Neuron (in vitro differentiated cells): ENCODE measurements at regions not wholly inside any gene's neighbourhood (a gene's known extent, or its start where the extent isn't known, plus 50 kb on each side); places are given as distances from the start of the nearest gene placed in this dataset.

Source experiments
- H2AFZ ChIP-seq: one replicate; pipeline ENCODE4 v1.6.1; 2013; ENCODE audit warnings: low read depth, mild to moderate bottlenecking, inconsistent platforms, low read length, moderate library complexity
- H3K27me3 ChIP-seq: one replicate; pipeline ENCODE4 v1.6.1; 2013; ENCODE audit warnings: low read length; ENCODE audit not compliant: insufficient read depth
- H3K36me3 ChIP-seq: one replicate; pipeline ENCODE4 v1.6.1; 2013; ENCODE audit warnings: low read length; ENCODE audit not compliant: insufficient read depth
- H3K4me1 ChIP-seq: one replicate; pipeline ENCODE4 v1.6.1; 2013; ENCODE audit warnings: low read length; ENCODE audit not compliant: insufficient read depth
- H3K4me3 ChIP-seq: 2 replicates; pipeline ENCODE4 v1.5.1; 2013; ENCODE audit warnings: mild to moderate bottlenecking, low read length, moderate library complexity
- H3K9me3 ChIP-seq: one replicate; pipeline ENCODE4 v1.6.1; 2013; ENCODE audit warnings: low read length

DNA sequence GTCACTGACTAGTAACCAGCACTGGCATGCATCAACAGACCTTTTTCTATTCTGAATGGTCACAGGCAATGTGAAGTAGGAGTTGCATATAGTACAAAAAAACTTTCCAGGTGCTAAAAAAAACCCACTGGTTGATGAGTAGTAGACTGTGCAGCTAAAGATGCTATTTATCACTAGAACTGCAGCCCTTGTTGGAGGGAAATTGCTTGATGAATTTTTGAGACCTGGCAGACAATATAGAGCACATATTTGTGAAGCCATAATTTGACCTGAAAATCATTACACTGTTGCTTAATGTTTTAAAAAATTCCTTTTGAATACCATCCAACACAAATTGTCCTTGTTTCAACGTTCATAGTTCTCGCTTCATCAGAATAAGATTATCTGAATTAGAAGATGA is 441.0 kb downstream of the KLF12 start:
- H2AFZ ChIP-seq: no peak overlapping the region
- no peak overlapping the region for H3K4me3 ChIP-seq
- H3K4me1 ChIP-seq: no peaks in the 10 kb centered on the region
- H3K27me3 ChIP-seq: no peaks in the 10 kb centered on the region
- H3K9me3 ChIP-seq: no peaks in the 10 kb centered on the region
- H3K36me3 ChIP-seq: peaks cover 43% of the 10 kb centered on the region

DNA sequence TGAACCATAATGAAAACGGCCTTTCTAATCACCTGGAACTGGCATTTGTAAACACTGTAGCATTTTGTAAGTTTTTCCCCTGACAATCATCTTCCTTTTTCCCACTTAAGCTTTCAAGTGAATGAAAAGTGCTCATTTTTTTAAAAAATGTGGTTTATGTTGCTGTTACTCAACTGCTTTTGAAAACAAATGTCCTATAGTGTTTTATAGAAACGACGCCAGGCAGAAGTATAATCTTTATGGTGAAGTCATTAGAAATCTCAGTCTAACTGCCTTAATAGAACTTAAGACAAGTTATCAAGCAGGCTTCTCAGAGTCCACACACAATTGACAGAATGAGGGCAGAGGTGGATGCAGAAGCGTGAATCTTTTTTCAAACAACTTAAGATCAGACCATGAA is 442.3 kb downstream of the KLF12 start:
- H3K27me3 ChIP-seq: no peaks in the 10 kb centered on the region
- H2AFZ ChIP-seq: no peak overlapping the region
- peaks cover 43% of the 10 kb centered on the region for H3K36me3 ChIP-seq
- H3K4me3 ChIP-seq: no peak overlapping the region
- H3K4me1 ChIP-seq: no peaks in the 10 kb centered on the region
- H3K9me3 ChIP-seq: no peaks in the 10 kb centered on the region

- H3K27me3 ChIP-seq: no peaks in the 10 kb centered on the region
- H2AFZ ChIP-seq: no peak overlapping the region
- H3K4me1 ChIP-seq: no peaks in the 10 kb centered on the region
- peaks cover 14% of the 10 kb centered on the region for H3K36me3 ChIP-seq
- H3K9me3 ChIP-seq: no peaks in the 10 kb centered on the region
- H3K4me3 ChIP-seq: no peak overlapping the region
These were observed 446.3 kb downstream of the KLF12 start for GRCh38 chr13:73687929-73688328.

DNA sequence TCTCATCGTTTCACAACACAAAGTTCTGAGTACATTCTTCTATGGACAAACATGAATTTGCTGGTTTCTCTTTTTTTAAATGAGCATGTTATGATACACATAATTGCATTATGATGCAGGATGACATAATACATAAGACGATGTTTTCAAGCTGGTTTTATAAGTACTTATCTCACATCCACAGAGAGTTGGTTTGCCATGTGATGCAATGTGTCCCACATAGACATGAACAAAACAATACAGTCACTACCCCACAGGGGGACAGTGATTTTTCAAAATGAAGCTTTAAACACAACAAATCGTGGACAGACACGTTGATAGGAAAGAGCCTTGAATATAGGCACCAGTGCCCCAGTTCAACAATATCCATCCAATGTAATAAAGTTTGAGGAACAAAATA is 447.1 kb downstream of the KLF12 start:
- Histone ChIP-seq H3K9me3 (no peaks in the 10 kb centered on the region), H3K4me3 (no peak overlapping the region), H3K4me1 (no peaks in the 10 kb centered on the region), H2AFZ (no peak overlapping the region), H3K27me3 (no peaks in the 10 kb centered on the region), H3K36me3 (peaks cover 11% of the 10 kb centered on the region)

DNA sequence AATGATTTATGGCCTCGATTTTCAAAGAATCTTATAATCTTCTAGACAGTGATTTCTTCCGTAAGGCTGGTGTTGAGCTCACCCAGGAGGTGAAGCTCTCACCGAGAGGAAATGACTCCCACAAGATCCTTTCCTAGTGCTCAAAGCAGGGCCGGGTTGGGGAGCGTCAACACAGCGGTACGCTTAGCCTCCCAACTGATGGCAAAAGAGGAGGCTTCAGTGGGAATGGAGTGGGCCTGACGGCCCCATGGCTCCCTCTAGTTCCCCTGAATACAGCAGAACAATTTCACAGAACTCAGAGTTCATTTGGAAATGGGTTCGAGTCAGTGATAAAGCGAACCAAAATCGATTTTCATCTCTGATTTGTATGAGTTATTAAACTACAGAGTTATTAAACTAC is 449.5 kb downstream of the KLF12 start:
- Histone ChIP-seq H3K4me1 (no peaks in the 10 kb centered on the region), H3K9me3 (no peaks in the 10 kb centered on the region), H3K4me3 (no peak overlapping the region), H2AFZ (no peak overlapping the region), H3K27me3 (no peaks in the 10 kb centered on the region), H3K36me3 (peaks cover 7% of the 10 kb centered on the region)

DNA sequence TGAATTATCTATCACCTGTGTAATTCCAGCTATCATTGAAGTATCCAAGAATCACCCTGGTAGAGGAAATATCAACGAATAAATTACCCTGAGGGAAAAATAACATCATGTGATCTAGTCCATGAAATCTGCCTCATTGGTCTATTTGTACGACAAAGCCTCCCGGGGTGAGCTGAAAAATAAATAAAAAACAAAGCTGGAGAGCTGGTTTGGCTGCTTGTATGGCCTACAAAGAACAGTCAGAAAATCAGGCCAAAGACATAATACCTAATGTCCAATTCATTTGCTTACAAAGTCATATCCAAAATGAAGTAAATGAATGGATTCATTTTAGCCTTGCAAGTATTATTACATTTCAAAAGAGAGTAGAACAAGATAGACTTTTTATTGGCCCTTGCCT is 449.9 kb downstream of the KLF12 start:
- H3K36me3 ChIP-seq: peaks cover 7% of the 10 kb centered on the region
- H3K9me3 ChIP-seq: no peaks in the 10 kb centered on the region
- no peaks in the 10 kb centered on the region for H3K27me3 ChIP-seq
- H3K4me3 ChIP-seq: no peak overlapping the region
- H3K4me1 ChIP-seq: no peaks in the 10 kb centered on the region
- no peak overlapping the region for H2AFZ ChIP-seq

- no peaks in the 10 kb centered on the region for H3K9me3 ChIP-seq
- H2AFZ ChIP-seq: no peak overlapping the region
- no peaks in the 10 kb centered on the region for H3K4me1 ChIP-seq
- H3K36me3 ChIP-seq: peaks cover 3% of the 10 kb centered on the region
- no peak overlapping the region for H3K4me3 ChIP-seq
- H3K27me3 ChIP-seq: no peaks in the 10 kb centered on the region
These were observed 450.5 kb downstream of the KLF12 start for GRCh38 chr13:73683746-73684145.

- Histone ChIP-seq H3K4me1 (peaks cover 3% of the 10 kb centered on the region), H3K36me3 (no peaks in the 10 kb centered on the region), H3K27me3 (no peaks in the 10 kb centered on the region), H3K9me3 (no peaks in the 10 kb centered on the region), H2AFZ (no peak overlapping the region), H3K4me3 (no peak overlapping the region)
These were observed 452.4 kb downstream of the KLF12 start for GRCh38 chr13:73681779-73682178.

GRCh38 chr13:73681015-73681414 is 453.2 kb downstream of the KLF12 start:
- no peak overlapping the region for H3K4me3 ChIP-seq
- H3K9me3 ChIP-seq: no peaks in the 10 kb centered on the region
- peaks cover 3% of the 10 kb centered on the region for H3K4me1 ChIP-seq
- H3K27me3 ChIP-seq: no peaks in the 10 kb centered on the region
- H3K36me3 ChIP-seq: no peaks in the 10 kb centered on the region
- no peak overlapping the region for H2AFZ ChIP-seq

DNA sequence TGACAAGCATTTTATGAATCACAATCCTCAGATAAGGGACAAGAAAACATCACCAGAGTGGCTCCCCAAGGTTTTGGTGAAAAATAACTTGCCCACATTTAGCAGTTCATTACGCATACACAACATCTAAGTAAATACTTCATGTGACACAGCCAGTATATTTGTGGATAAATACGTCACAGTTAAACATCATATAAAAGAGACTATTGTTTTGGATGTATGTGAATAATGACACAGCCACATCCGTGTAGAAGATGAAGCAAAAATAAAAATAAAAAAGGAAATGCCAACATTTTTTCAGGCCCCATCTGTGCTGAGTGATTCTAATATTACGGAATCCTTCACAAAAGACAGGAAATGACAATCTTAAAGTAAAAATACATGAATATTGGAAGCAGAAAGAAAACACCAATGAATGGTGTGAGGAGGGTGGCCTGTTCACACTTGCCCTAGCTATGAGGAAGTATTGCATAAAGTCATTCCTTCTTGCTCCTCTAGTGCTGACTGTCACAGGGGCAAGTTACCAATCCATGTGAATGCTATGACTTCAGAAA is 457.1 kb downstream of the KLF12 start:
- Histone ChIP-seq H3K27me3 (no peaks in the 10 kb centered on the region), H3K4me1 (peaks cover 3% of the 10 kb centered on the region), H3K9me3 (no peaks in the 10 kb centered on the region), H2AFZ (no peak overlapping the region), H3K4me3 (no peak overlapping the region), H3K36me3 (no peaks in the 10 kb centered on the region)

GRCh38 chr13:73676550-73677047 is 457.6 kb downstream of the KLF12 start:
- no peaks in the 10 kb centered on the region for H3K9me3 ChIP-seq
- peaks cover 3% of the 10 kb centered on the region for H3K4me1 ChIP-seq
- no peak overlapping the region for H3K4me3 ChIP-seq
- no peaks in the 10 kb centered on the region for H3K27me3 ChIP-seq
- H3K36me3 ChIP-seq: no peaks in the 10 kb centered on the region
- no peak overlapping the region for H2AFZ ChIP-seq

DNA sequence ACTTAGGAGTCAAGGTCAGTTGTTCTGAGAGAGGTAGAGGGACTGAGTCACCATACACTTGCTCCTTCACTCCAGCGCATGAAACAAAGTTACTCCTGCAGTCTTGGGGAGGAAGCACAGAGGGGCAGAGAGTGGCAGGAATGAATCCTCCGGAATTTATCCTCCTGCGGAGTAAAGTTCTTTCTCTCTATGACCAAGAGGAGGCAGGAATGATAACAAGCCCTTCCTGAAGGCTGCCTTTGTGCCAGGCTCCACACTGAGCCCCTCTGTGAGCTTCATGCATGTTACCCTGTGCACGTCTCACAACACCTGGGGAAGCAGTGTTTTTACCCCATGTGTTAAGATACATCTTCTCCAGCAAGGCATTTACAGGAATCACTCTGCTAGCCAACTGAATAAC is 458.4 kb downstream of the KLF12 start:
- peaks cover 3% of the 10 kb centered on the region for H3K4me1 ChIP-seq
- no peak overlapping the region for H3K4me3 ChIP-seq
- H3K9me3 ChIP-seq: no peaks in the 10 kb centered on the region
- no peaks in the 10 kb centered on the region for H3K27me3 ChIP-seq
- no peaks in the 10 kb centered on the region for H3K36me3 ChIP-seq
- no peak overlapping the region for H2AFZ ChIP-seq

DNA sequence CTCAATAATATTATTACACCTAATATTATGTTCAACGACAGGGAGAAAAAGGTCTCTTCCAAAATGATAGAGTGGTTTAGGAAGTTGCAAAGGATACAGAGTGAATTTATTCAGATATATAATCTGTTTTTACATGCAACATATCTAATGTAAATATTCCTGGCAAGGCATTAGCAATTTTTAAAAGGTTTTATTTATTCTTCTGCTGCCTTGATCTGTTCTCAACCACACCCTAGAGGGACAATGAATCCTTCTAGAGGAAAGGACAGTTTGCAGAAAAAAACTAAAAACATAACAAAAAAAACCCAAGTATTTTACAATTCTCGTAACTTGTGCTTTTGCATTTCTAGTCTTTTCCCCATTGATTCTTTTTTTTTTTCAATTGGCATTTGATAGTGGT is 459.6 kb downstream of the KLF12 start:
- Histone ChIP-seq H3K9me3 (no peaks in the 10 kb centered on the region), H3K27me3 (no peaks in the 10 kb centered on the region), H3K36me3 (no peaks in the 10 kb centered on the region), H3K4me1 (peaks cover 3% of the 10 kb centered on the region), H2AFZ (no peak overlapping the region), H3K4me3 (no peak overlapping the region)

DNA sequence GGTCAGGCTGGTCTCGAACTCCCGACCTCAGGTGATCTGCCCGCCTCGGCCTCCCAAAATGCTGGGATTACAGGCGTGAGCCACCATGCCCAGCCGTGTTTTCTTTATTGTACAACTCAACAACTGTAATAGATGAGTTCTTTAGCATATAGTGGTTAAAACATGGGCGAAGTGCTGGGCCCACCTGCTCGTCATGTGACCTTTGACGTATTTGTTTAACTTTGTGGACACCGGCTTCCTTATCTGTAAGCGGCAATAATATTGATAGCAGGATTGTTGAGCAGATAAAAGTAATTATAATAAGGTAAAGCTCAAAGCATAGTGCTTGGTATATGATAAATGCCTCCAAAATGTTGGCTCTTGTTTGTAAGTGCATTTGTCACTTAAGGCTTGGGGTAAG is 460.3 kb downstream of the KLF12 start:
- Histone ChIP-seq H3K9me3 (no peaks in the 10 kb centered on the region), H3K36me3 (no peaks in the 10 kb centered on the region), H3K4me1 (peaks cover 3% of the 10 kb centered on the region), H2AFZ (no peak overlapping the region), H3K27me3 (no peaks in the 10 kb centered on the region), H3K4me3 (no peak overlapping the region)
